NCI-H82 (cell line): ENCODE measurements at regions not wholly inside any gene's neighbourhood (a gene's known extent, or its start where the extent isn't known, plus 50 kb on each side); places are given as distances from the start of the nearest gene placed in this dataset.

Experiments
- DNase-seq: peaks from one replicate; lab custom pipeline; 2025; lab: John Stamatoyannopoulos, UW

- DNase-seq: no peak
Measured at GRCh38 chr17:70230850-70231640, 61.7 kb downstream of the KCNJ2 start.

DNA sequence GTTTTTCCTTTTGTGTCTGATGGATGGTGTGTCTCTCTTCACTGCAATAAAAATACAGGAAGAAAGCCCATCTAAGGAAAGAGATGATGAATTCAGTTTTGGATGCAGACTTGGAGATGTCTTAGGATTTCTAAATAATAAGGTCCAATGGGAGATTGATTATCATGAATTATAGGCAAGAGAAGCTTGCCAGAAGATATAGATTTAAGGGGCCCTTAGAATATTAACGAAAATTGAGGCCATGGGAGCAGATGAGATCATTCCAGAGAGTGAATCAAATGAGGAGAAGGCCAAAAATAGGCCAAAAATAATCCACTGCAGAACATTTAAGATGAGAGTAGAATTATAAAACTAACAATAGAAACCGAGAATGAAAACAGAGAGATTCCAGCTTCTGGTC, 63.1 kb downstream of the KCNJ2 start:
- DNase-seq: no peak

- DNase-seq: no peak
Measured at GRCh38 chr17:70235252-70235651, 65.9 kb downstream of the KCNJ2 start.

DNA sequence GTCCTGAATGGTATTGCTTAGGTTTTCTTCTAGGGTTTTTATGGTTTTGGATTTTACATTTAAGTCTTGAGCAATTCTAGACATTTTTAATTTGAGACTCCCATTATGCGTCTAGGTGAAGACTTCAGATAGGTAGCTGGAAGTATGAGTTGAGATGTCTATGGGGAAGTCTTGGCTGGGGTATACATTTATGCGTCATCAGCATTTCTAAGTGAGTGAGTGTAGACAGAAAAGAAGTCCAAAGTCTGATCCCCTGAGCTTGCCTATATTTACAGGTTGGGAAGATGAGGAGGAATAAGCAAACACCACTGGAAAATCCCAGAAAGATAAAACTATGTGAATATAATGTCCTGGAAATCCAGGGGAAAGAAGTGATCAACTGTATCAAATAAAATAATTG, 68.9 kb downstream of the KCNJ2 start:
- DNase-seq: no peak

- DNase-seq: no peak
Measured at GRCh38 chr17:70238646-70239045, 69.3 kb downstream of the KCNJ2 start.

DNA sequence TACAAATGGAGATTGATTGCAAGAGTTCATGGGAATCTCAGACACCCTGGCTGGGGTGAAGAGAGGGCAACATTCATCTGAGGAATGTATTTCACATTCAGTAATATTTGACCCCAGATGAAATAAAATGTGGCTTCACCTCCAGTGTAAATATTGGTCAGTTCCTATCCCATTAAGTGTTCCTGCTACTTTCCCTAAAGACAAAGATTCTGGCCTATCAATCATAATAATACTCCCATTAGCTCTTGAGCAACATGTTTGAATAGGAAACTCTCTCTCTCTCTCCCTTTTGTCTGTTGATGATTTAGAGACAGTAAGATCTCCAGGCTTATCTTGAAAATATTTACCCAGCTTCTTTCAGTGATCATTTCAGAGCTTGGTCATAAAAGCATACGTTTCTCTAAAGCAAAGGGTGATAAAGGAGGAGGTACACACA, 70.1 kb downstream of the KCNJ2 start:
- DNase-seq: no peak

GRCh38 chr17:70241071-70241470, 71.7 kb downstream of the KCNJ2 start:
- no peak for DNase-seq

DNA sequence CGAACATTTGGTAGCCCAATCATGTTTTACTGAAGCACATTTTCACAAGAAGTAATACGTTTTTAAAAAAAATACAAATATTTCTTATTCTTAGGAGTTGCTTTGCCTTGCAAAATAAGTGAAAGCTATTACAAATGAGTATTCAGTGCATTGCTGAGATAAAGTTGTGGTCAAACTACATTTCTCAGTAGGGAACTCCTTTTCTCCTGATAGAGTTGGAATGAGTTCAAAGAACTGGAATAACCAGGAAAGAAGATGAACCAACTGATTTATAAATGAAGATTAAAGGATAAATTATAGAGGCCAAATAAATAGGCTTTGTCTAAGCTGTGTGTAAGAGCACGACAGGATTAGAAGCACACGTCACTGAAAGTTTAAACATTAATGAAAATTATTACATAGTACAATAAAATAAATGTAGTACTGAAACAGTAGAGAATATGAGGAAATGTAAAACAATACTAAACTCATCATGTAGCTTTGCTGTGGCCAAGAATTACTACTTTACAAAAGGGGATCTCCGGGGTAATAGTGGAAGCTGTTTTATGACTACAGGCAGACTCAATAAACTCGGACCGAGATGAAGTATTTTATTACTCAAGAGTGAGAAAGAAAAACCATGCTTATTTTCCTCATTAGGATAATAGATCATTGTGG, 73.6 kb downstream of the KCNJ2 start:
- DNase-seq: peak; percentile 19

DNA sequence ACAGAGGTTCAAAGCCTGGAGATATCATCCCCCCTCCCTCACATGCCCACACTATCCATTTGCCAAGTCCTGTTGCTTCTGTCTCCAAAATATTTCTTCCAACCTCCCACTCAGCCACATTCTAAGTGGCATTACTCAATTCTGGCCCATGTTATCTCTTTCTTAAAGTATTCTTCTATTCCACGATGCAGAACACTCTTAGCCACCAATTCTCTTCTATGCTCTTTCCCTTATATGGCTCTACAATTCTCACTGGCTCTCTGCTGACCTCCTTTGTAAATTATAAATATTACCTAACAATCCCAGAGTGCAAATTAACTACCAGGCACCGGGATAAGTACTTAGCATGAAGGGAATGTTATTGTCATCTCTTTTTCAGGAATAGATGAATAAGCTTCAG, 82.4 kb downstream of the KCNJ2 start:
- no peak for DNase-seq

DNA sequence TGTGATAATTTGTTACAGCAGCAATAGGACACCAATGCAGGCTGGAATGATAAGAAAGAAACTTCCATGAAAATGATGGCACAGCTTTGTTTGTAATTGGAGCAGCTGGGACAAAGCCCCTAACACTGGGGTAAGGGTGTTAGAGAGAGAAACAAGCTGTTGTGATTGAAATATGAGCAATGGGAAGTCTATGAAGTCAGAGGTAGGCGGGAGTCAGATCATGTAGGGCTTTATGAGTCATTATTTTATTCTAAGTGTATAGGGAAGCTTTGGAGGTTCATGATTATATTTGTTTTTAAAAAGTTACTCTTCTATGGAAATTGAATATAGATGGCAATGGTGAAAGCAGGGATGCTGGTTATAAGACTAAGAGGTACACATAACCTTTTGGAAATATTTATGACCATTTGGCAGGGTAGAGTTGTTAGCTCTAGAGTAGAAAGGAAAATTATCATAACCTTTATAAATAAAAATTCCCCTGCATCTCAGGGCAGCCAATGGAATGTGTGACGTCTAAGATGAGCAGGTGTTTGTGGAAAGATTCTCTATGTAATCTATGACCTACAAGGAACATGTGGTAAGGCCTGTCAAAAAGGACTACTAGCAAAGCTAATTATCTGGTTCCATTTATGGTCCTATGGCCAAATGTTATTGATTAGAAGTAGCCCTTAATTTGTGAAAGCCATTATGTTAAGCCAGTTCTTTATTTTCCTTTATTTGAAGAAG, 85.6 kb downstream of the KCNJ2 start:
- peak; percentile 4 for DNase-seq

DNA sequence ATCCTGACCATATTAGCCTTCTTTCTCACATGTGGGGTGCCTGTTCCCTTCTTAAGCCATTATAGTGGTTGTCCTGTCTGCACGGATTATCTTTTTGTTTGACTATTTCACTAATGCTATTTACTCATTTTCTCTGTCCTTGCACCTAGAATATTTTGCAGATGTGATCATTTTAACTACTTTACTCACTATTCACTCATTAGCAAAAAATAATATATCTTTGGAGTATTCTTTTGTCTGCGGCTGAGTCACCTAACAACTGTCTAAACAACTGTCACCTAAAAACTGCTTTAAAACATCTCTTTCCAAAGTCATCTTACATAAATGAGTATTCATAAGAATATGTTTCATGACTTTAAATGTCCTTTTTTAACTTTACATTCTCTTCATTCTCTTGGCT, 87.4 kb downstream of the KCNJ2 start:
- no peak for DNase-seq

GRCh38 chr17:70258465-70258864, 89.1 kb downstream of the KCNJ2 start:
- no peak for DNase-seq

GRCh38 chr17:70259400-70259799, 90.1 kb downstream of the KCNJ2 start:
- DNase-seq: no peak

GRCh38 chr17:70261170-70261569, 91.8 kb downstream of the KCNJ2 start:
- DNase-seq: no peak

DNA sequence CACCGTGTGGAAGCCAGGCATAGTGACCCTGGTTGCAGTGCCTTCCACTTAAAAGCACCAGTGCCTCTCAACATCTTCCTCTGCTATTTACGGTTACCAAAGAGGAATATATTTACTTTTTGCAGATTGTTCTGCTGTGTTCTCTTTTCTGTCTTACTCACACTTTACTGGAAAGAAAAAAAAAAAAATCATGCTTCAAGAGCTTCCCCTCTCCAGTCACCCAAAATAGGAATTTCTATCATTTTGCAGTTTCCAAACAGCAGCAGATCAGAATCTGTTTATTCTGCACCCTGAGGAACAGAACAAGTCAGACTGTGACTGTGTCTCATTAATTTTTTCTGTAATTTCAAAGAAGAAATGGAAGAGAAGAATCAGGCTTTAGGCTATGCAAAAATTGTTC, 96.1 kb downstream of the KCNJ2 start:
- no peak for DNase-seq

- peak; percentile 4 for DNase-seq
Measured at GRCh38 chr17:70266394-70266793, 97.1 kb downstream of the KCNJ2 start.

DNA sequence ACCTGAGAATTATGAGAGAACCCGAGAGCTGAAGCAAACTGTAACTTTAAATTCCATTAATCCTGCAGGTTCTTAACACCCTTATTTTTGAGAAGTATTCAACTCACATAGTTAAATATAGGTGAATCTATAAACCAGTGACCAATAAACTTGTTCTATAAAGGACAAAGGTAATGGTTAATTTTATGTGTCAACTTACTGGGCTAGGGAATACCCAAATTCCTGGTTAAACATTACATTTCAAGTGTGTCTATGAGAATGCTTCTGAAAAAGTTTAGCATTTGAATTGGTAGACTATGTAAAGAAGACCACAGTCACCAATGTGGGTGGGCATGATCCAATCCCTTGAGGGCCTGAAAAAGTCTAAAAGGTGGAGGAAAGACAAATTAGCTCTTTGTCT, 99.1 kb downstream of the KCNJ2 start:
- no peak for DNase-seq

GRCh38 chr17:70270554-70270953, 101.2 kb downstream of the KCNJ2 start:
- peak; percentile 21 for DNase-seq

GRCh38 chr17:70271200-70271599, 101.9 kb downstream of the KCNJ2 start:
- DNase-seq: peak; percentile 97

DNA sequence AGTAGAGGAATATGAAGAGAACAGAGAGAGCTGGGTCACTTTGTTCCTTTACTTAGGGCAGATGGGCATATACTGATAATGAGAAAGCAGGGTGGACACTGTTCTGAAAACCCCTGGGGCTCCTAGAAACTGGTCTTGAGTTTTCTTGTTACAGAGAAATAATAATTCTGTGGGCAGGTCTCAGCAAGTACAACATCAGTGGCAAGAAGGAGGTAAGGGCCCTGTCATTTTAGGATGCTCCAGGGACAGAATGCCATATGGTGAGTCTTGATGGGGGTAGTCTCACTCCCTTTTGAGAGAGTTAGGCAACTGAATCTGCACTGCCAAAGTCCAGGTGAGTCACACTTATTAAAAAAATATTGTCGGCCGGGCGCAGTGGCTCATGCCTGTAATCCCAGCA, 102.3 kb downstream of the KCNJ2 start:
- DNase-seq: peak; percentile 93

DNA sequence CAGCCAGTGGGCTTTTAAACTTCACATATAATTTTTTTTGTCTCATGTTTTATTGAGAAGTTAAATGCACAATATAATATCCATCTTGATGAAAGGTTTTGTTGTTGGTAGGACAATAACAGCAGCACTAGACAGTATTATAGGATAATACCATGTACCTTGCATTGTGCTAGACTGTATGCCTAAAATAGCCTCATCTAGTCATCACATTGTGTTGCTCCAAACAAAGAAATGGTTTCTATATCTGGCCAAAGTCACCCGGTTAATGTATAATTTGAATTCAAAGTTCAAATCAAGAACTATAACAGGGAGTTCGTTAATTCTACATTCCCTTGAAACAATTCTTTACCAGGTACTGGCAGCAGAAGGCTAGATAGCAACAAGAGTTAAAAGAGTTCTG, 104.9 kb downstream of the KCNJ2 start:
- DNase-seq: no peak

GRCh38 chr17:70276906-70277305, 107.6 kb downstream of the KCNJ2 start:
- no peak for DNase-seq

GRCh38 chr17:70278844-70279462, 109.6 kb downstream of the KCNJ2 start:
- DNase-seq: peak; percentile 88
